Uterus (tissue), 2 donors: ENCODE measurements at regions not wholly inside any gene's neighbourhood (a gene's known extent, or its start where the extent isn't known, plus 50 kb on each side); places are given as distances from the start of the nearest gene placed in this dataset.

Experiments
- CTCF ChIP-seq, 4 experiments: fragments of 200-600 bp in 2 of 4; fragments of 450-650 bp in 2 of 4; sonication (generic) in 2 of 4; IDR thresholded peaks; one replicate each; pipeline ENCODE4 v1.5.1; 2016 to 2019; ENCODE audit warnings: antibody characterized with exemption in 4 of 4, mild to moderate bottlenecking in 2 of 4, moderate library complexity in 1 of 4
- POLR2A ChIP-seq, 2 donors: fragments of 450-650 bp; IDR thresholded peaks; one replicate each; pipeline ENCODE4 v1.6.1; 2016; ENCODE audit warnings: antibody characterized with exemption in 2 of 2, mild to moderate bottlenecking in 1 of 2, moderate library complexity in 1 of 2

- TF ChIP-seq CTCF (IDR thresholded peaks at IDR 0.05) (no peak), POLR2A (IDR thresholded peaks at IDR 0.05) (no peak)
Measured at GRCh38 chr1:166283190-166283589, 116.4 kb upstream of the FAM78B start.
